ENCODE measurements at regions not wholly inside any gene's neighbourhood (a gene's known extent, or its start where the extent isn't known, plus 50 kb on each side); places are given as distances from the start of the nearest gene placed in this dataset.
"Not testable (repeated sequence)": the region's sequence is repeated elsewhere in the genome, so short reads cannot be mapped to it uniquely, and the experiment has no call there.

DNA sequence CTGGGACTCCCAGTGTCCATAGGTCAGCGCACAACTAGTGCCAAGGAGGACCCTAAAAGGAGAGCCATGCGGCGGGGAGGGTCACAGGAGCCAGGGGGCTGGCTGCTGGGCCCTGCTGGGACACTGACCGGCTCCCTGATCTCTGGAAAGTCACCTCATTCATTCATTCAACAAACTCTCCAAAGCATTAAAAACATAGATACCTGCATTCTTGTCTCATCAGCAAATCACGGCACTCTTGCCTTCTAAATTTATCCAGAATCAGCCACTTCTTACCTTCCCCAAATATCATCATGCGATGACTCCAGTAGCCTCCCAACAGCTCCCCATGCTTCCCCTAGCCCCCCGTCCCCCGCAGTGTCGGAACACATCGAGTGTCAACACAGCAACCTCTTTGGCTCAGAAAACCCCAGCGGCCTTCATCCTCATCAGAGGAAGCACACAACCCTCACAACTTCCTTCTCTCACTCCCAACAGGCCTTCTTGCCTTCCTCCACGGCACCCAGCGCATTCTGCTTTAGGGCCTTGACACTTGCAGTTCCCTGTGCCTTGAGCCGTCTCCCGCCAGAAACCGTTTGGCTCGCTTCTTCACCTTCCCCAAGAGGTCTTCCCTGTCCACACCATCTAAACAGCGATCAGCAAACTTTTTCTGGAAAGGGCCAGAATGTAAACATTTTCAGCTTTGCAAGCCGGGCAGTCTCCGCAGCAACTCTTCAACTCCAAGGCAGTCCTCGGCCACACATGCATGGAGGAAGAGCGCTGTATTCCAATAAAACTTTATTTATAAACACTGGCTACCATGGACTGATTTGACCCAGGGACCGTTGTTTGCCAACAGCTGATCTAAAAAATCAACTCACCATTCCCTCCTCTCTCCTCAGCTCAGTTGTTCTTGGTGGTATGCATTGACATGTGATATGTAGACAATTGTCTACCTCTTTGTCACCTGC lies 119.5 kb upstream of the TNRC6C start:
- DNase-seq (ENCODE audit: low read depth), result no peak

DNA sequence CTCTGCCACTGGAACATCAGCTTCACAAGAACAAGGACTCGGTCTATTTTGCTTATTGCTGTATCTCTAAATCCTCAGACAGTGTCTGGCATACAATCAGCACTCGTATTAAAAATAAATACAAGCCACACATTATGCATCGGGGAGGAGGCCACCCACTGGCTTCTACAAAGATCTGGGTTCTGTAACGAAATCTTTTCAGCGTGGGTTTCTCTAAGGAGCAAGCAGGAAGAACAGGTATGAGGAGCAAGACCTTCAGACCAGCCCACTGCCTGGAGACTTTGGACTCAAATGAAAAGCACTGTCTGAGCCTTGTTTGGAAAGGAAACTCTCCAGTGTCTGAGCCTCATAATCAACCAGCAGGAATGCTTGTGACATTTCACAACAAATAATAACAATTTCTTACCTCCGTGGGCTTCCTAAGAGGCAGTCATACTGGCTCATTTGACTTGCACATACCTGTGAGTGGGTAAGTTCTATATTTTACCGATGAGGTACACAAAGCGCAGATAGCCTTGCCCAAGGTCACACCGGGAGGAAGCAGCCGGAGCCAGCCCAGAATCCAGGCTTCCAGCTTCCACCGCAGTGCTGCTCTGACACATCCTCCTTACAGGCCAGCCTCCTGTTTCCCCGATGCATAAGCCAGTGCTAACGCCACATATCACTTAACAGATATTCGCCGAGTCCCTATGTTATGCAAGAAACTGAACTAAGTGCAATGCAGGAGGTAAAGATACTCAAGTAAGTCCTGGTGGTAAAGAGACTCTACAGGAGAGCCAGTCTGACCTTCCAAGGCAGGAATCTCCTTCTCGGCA lies 118.6 kb upstream of the TNRC6C start:
- DNase-seq (ENCODE audit: low read depth), result no peak

DNA sequence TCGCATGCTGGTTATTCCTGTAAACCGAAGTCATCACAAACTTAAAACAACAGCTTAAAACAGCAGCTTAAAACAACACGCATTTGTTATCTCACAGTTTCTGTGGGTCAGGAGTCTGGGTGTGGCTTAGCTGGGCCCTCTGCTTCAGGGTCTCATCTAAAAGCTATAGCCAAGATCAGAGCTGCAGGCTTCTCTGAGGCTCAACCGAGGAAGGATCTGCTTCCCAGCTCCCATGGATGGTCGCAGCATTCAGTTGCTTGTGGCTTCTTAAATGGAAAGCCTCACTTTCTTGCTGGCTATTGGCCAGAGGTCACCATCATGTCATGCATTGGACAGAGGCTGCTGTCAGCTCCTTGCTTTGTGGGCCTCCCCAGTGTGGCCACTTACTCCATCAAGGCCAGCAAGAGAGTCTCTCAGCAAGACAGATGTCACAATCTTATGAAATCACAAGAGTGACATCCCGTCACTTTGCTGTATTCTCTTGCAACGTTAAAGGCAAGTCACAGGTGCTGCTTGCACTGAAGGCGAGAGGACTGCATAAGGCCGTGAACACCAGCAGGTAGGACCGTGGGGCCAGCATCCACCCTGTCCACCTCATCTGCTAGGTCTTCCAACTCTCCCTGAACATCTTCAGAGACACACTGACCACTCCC lies 117.9 kb upstream of the TNRC6C start:
- no peak for DNase-seq (ENCODE audit: low read depth)

DNA sequence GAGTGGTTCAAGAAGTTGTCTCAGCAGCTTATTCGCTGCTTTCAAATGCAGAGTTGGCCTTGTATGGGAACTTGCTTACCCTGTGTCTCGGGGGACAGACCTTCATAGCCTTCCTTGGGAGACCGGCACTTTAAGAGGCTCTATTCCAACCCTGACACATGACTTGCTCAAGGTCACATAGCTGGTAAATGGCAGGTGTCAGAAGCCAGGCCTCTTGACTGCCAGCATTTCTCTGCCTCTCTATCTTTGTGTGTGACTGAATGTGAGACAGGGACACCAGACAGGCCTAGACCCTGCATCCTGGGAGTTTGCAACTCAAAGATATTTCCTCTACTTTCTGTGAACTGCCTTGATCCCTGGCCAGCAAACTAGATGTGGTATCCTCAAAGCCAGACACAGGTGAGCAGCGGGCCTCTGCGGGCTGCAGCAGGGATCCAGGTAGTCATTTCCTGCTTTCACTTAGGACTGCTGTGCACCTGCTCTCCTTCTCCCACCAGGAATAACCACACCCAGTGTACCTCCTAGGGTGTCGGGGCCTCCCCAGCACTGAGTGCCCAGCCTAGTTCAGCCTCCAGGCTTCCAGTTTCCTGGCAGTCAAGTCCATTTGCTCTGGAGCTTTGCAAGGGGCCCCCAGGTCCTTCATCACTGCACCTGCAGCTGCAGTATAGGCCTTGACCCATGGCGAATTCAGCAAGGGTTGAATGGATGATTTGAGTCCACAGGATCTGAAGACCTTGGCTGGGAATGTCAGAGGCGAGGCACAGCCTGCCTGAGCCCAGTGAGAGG lies 116.6 kb upstream of the TNRC6C start:
- no peak for DNase-seq (ENCODE audit: low read depth)

DNA sequence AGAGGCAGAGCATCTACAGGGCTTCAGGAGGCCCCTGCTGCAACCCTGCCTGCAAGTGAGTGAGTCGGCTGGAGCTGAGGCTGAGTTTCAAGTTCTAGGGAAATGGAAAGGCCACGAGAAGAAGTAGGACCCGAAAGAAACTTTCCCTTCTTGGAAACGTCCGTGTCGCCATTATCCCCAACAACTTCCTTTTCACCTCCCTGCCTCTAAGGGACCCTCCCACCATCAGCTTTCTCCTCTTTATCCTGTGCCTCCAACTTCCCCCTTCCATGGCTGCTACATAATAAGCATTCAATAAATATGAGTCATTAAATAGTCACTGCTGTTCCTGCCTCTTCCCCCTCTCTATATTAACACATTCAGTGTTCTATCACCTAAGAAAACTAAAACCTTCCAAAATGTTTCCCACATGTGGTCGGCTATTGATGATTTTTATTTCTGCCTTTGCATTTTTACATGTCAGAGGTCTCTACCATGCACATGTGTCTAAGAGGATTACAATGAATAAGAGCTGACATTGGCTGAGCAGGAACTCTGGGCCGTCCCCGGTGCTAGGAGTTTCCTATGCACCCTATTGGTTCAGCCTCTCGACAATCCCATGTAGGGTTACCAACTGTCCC lies 115.9 kb upstream of the TNRC6C start:
- DNase-seq (ENCODE audit: low read depth), result no peak

DNA sequence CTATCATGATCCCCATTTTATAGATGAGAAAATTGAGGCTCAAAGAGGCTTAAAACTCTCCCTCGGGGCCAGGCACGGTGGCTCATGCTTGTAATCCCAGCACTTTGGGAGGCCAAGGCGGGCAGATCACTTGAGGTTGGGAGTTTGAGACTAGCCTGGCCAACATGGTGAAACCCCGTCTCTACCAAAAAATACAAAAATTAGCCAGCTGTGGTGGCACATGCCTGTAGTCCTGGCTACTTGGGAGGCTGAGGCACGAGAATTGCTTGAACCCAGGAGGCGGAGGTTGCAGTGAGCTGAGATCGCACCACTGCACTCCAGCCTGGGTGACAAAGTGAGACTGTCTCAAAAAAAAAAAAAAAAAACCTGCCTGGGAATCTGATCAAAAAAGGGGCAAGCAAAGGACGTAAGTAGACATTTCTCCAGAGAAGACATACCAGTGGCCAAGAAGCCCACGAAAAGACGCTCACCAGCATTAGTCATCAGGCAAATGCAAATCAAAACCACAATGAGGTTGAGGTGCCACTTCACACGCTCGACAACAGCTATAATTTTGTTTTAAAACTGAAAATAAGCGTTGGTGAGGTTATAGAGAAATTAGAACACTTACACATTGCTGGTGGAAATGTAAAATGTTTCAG lies 115.1 kb upstream of the TNRC6C start:
- not testable (repeated sequence) for DNase-seq (ENCODE audit: low read depth)

DNA sequence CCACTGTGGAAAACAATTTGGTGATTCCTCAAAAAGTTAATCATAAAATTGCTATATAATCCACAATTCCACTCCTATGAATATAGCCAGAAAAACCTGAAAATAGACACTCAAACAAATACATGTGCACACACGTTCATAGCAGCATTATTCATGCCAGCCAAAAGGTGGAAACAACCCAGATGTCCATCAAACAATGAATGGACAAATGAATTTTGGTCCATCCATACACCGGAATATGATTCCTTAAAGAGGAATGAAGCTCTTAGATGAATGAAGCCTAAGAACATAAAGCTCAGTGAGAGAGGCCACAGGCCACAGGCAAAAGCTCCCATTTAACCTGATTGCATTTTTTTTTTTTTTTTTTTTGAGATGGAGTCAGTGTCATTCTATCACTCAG lies 114.6 kb upstream of the TNRC6C start:
- no peak for DNase-seq (ENCODE audit: low read depth)

DNA sequence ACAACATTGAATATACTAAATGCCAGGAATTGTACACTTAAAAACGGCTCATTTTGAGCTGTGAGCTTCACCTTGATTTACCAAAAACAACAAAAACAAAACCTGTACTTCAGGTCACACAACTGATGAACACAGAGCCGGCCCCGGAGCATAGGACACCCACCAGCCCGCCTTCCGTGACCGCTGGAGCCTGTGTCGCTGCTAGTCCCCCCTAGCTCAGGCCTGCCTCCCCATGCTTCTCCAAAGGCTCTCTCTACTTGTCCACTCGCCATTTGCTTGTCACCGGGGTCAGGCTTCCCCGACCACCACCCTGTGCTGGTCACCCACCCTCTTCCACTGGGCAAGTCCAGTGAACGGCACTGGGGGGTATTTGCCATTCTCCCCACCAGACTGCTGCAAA lies 113.8 kb upstream of the TNRC6C start:
- no peak for DNase-seq (ENCODE audit: low read depth)

DNA sequence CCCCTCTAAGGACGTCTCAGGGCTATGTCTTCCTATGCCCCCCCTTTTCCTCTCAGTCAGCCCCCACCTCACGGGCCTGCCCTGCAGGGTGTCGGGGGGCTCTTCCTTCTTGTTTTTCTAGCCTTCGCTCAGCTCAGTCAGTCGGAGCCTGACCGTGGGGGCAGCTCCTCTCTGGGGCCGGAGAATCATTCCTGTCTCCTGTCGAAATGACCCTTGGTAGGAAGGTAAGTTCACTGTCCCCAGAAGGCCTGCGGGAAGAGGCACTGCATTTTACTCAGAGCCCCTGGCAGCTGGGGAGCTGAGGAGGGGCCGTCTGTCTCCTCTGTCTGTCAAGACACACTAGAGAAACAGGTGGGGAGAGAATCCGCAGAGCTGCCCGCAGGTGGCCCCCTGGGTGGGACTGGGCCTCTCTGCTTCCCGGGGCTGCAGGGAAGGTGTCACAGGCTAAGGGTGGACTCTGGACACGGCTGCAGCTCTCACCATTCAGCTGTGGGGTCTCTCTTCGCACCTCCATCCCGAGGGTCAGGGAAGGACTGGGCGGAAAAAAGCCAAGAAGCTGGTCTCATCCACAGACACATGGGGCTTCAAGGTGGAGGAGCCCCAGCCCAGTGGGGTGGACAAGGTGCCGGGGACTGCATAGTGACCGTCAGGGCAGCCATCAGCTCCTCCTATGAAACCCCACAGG lies 112.8 kb upstream of the TNRC6C start:
- no peak for DNase-seq (ENCODE audit: low read depth)

DNA sequence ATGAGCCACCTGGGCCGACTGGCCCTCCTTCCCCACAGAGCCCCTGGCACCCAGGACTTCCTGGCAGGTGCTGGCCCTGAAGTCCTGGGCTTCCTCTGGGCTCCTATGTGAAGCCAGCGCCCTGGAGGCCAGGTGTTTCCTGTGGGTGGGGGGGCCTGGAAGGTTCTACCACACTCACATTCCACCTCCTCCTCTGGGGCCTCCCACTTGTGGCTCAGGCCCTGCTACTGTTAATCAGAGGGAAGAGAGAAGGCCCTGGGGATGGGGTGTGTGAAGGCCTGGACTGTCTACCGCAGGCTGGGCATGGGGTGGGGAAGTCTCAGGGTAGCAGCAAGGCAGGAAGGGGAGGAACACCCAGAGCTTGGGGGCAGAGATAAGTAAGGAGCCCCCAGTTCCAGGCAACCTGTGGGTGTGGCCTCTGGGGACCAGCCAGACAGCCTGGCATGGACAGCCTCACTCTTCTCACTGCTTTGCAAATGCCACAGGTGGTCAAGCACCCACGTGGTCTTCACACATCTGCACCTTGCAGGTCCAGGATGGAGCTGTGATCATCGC lies 111.9 kb upstream of the TNRC6C start:
- no peak for DNase-seq (ENCODE audit: low read depth)

DNA sequence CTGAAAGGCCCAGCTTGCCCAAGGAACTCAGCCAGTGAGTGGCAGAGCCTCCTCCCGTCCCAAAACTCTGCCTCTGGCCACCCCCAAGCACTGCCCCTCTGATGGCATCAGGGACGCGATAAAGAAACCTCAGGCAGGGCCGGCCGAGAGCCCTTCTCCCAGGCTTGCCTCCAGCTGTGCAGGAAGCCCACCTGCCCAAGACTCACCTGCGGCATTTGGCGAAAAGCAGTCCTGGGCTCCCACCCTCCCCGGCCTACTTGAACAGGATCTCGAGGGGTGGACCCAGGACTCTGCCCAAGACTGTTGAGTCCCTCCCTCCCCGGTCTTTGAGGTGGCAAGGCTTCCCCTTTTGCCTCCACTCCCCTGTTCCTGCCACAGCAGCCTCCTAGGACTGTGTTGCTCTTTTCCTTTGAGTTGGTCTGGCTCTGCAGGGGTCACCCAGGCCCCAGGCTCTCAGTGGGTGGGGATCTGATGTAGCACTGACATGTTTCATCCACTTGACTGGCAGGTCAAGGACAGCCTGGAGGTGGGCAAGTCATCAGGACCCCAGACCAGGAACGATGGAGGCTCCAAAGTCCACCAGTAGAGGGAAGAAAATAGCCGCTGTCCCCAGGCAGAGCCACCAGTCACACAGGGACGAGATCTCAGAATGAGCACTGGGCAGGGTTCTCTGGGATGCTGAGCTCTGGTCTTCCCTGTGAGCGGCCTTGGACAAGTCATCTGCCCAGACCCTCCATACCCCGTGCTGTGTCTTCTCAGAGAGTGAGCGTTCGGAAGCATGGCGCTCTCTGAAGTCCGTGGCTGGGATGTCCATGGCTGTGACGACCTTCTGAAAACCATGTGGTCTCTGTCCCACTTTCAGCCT lies 111.0 kb upstream of the TNRC6C start:
- DNase-seq (ENCODE audit: low read depth), result no peak

DNA sequence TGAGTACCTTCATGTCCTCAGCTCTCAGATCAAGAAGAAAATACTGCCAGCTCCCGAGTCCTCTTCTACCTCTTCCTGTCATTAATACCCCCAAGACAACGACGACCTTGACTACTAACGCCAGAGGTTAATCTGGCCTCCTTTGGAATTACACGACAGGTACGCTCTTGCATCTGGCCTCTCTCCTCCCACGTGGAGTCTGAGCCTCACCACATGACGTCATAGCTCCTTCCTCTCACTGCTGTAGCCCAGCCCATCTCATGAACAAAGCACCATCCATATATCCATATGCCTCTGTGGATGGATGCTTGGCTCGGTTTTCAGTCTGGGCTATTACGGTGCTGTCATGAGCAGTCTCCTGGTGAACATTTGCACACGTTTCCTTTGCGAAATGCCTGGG lies 110.2 kb upstream of the TNRC6C start:
- no peak for DNase-seq (ENCODE audit: low read depth)

DNA sequence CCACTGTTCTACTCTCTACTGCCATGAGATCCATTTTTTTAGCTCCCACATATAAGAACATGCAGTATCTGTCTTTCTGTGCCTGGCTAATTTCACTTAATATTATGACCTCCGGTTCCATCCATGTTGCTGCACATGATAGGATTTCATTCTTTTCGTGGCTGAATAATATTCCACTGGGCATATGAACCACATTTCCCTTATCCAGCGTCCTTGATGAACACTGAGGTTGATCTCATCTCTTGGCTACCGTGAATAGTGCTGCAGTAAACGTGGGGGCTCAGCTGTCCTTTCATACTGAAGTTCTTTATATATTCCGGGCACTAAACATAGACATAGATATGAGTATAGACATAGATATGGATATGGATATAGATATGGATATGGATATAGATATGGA lies 109.3 kb upstream of the TNRC6C start:
- DNase-seq (ENCODE audit: low read depth), result no peak

DNA sequence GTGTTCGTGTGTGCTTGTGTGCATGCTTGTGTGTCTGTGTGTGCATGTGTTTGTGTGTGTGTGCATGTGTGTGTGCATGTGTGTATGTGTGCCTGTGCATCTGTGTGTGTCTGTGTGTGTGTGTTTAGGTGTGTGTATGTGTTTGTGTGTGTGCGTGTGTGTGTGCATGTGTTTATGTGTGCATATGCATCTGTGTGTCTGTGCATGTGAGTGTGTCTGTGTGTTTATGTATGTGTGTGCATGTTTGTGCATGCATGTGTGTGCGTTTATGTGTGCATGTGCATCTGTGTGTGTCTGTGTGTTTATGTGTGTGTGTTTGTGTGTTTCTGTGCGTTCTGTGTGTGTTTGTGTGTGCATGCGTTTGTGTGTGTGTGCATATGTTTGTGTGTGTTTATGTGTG lies 106.6 kb upstream of the TNRC6C start:
- DNase-seq (ENCODE audit: low read depth), result no peak

DNA sequence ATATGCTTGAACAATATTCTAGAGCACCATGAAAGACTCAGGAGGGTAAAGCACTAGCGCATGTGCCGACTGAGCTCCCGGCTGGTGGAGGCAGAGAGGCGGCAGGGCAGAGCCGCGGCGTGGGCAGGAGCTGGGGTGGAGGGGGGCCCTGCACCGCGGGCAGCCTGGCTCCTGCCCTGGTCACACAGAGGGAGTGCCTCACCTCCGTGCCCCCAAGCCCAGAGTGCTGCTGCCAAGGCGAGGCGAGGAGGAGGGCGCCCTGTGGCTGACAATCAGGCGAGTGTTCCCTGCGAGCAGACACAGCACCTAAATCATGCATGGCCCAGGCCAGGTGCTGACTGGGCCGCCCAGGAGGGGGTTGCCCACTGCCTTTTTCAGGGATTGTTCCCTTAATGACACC lies 105.8 kb upstream of the TNRC6C start:
- DNase-seq (ENCODE audit: low read depth), result no peak

DNA sequence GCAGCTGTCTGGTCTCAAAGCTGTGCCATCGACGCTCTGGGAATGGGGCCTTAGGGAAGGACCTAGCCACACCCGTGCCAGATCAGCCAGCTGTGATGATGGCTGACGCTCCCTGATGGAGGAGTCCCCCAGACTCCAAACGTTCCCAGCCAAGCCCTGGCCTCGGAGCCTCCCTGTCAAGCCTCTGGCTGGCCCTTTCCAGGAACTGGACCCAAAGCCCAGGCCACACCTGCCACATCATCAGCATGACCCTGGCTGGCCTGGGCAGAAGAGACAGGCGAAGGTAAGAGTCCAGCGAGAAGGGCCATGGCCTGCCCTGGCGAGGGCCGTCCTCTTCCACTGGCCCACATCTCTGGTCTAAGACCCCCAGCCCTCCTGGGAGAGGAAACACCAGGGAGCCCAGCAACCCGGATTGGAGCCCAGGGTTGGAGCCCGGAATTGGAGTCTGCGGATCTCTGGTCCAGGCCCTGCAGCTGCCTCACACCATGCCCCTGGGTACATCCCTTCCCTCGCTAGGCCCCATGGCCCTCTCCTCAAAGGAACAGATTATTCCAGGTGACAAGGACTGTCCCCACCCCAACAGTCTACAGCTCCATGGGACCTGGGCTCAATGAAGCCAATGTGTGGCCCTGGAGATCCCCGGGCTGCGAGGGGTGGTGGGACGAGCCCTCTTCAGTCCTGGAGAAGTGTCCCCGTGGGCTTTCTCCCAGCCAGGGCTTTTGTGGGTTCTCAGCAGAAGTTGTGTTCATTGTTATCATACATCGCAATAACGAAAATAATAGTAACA lies 105.1 kb upstream of the TNRC6C start:
- DNase-seq (ENCODE audit: low read depth), result no peak

DNA sequence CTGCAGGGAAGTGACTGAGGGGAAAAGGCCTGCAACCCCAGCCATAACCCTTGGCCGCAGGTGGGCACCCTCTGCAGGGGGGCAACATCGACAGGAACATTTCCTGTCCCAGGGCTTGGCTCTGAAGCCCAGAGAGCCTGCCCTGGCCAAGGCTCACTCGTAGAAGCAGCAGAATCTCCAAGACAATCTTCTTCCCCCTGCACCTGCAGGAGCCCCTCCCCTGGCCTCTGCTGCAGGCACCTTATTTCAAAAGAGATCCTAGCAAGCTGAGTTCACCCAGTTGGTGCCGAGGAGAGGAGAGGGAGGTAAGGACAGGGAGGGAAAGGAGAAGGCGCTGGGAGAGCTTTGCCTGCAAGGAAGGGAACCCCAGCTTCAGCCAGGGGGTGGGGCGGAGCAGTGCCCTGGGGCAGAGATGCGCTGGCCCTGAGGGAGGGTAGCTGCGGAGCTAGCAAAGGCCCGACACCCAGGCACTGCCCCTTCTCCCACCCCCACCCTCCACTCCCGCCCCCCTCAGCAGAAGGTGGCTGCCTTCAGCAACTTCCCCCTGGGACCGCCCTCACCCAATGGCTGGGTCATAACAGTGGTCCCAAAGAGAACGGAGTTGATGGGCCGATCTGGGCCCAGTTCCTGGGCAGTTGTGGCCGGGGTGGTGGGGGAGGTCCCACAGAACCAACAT lies 104.3 kb upstream of the TNRC6C start:
- DNase-seq (ENCODE audit: low read depth), result no peak

Measured in fibroblast of gingiva (primary cell).